ENCODE measurements at regions not wholly inside any gene's neighbourhood (a gene's known extent, or its start where the extent isn't known, plus 50 kb on each side); places are given as distances from the start of the nearest gene placed in this dataset.

- TF ChIP-seq CTCF (conservative IDR thresholded peaks at IDR 0.05 in 1 of 2, IDR thresholded peaks at IDR 0.05 in 1 of 2; ENCODE audit: low read depth in 1 of 2, low read length in 2 of 2) (no peak), EZH2 (IDR thresholded peaks at IDR 0.05; ENCODE audit: low read length, missing control alignments) (no peak)
These were observed 623.9 kb upstream of the PKN2 start for GRCh38 chr1:88060112-88060673.

All from fibroblast of lung (primary cell).